ENCODE measurements at regions not wholly inside any gene's neighbourhood (a gene's known extent, or its start where the extent isn't known, plus 50 kb on each side); places are given as distances from the start of the nearest gene placed in this dataset.
"Not testable (repeated sequence)": the region's sequence is repeated elsewhere in the genome, so short reads cannot be mapped to it uniquely, and the experiment has no call there.

DNA sequence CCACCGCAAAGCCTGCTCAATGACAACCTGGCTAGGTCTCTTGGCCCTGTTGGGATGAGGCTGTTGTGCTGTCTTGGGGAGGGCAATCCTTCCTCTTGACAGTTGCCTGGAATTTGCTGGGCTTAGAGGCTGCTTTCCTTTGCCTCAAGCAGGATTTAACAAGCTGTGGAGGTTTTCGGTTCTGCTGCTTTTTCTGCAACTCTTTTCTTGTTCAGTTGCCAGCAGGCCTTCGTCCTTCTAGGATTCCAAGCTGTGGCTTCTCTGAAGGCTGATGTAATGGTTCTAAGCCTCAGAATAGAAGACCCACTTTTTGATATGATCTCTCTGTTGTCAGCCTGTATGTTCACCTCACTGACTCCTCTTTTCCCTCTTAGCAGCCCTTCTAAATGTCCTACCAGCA is 149.5 kb upstream of the HS3ST4 start:
- Histone ChIP-seq H3K9me3 (replicated peaks) (no peaks in the 10 kb centered on the region), H3K27ac (no peak overlapping the region), H3K4me1 (no peaks in the 10 kb centered on the region), H3K36me3 (no peaks in the 10 kb centered on the region), H3K4me3 (no peak overlapping the region), H3K27me3 (no peaks in the 10 kb centered on the region)
- DNase-seq: no peak

DNA sequence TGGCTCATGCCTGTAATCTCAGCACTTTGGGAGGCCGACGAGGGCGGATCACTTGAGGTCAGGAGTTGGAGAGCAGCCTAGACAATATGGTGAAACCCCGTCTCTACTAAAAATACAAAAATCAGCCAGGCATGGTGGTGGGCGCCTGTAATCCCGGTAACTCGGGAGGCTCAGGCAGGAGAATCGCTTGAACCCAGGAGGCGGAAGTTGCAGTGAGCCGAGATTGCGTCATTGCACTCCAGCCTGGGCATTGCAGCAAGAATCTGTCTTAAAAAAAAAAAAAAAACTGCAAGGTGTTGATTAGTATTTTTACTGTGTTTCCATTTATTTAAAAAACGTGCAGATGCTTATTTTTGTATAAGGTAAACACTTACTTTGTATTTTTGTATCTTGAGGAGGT is 152.0 kb upstream of the HS3ST4 start:
- H3K4me1 ChIP-seq; H3K36me3 ChIP-seq; H3K9me3 ChIP-seq (replicated peaks); H3K27ac ChIP-seq; H3K4me3 ChIP-seq; H3K27me3 ChIP-seq; DNase-seq: not testable (repeated sequence)

DNA sequence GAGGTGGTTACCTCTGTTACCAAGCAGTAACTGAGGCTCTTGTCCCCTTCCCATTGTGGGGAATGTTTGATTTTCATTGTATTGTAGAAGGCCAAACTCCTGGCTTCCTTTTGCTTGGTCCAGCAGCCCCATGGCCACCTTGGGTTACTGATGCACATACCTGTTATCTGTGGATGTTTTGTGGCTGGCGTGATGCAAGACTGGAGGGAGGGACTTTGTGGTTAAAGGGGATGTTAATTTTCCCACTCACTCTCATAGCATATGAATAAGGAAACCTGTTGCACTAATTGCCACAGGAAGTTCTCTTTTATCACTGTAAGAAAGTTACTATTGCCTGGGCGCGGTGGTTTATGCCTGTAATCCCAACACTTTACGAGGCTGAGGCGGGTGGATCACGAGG is 168.6 kb upstream of the HS3ST4 start:
- no peak overlapping the region for H3K4me3 ChIP-seq
- no peaks in the 10 kb centered on the region for H3K36me3 ChIP-seq
- H3K4me1 ChIP-seq: no peaks in the 10 kb centered on the region
- no peak overlapping the region for H3K27ac ChIP-seq
- no peaks in the 10 kb centered on the region for H3K9me3 ChIP-seq (replicated peaks)
- DNase-seq: no peak
- H3K27me3 ChIP-seq: no peaks in the 10 kb centered on the region

DNA sequence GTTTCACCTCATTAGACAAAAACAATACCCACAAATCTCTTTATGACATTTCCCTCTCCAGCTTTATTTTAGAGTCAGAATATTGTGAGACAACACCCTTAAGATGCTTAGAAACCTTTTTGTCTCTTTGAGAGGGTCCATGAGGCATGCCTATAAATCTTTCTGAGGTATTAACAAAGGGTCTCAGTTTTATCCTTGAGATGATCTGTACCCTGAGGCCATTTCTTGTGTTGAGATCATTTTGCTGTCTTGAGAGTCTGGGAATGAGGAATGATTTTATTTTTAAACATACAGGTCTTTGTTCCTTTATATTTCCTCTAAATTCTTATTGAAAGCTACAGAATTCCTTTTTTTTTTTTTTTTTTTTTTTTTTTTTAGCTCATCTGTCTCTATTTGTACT is 179.7 kb upstream of the HS3ST4 start:
- no peak for DNase-seq
- H3K9me3 ChIP-seq (replicated peaks): no peaks in the 10 kb centered on the region
- H3K4me1 ChIP-seq: no peaks in the 10 kb centered on the region
- no peaks in the 10 kb centered on the region for H3K27me3 ChIP-seq
- H3K27ac ChIP-seq: no peak overlapping the region
- H3K36me3 ChIP-seq: no peaks in the 10 kb centered on the region
- H3K4me3 ChIP-seq: no peak overlapping the region

DNA sequence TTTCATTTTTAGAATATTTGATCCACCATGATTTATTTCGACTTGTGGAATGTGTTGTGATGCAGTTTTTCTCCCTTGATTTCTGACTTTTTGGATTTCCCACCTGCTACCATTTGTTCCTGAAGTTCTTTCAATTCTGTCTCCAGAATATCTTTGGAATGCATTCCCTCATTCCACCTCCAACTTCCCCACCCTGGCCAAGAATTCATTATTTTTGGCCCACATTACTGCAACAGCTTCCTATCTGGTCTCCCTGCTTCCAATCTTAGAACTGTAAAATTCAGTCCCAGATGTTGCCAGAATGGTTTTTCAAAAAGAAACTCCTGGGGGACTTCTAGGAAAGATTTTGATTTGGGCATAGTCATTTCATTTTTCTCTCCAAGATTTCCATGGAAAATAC is 182.3 kb upstream of the HS3ST4 start:
- no peaks in the 10 kb centered on the region for H3K36me3 ChIP-seq
- no peaks in the 10 kb centered on the region for H3K27me3 ChIP-seq
- no peak for DNase-seq
- H3K9me3 ChIP-seq (replicated peaks): no peaks in the 10 kb centered on the region
- no peak overlapping the region for H3K4me3 ChIP-seq
- no peak overlapping the region for H3K27ac ChIP-seq
- no peaks in the 10 kb centered on the region for H3K4me1 ChIP-seq

DNA sequence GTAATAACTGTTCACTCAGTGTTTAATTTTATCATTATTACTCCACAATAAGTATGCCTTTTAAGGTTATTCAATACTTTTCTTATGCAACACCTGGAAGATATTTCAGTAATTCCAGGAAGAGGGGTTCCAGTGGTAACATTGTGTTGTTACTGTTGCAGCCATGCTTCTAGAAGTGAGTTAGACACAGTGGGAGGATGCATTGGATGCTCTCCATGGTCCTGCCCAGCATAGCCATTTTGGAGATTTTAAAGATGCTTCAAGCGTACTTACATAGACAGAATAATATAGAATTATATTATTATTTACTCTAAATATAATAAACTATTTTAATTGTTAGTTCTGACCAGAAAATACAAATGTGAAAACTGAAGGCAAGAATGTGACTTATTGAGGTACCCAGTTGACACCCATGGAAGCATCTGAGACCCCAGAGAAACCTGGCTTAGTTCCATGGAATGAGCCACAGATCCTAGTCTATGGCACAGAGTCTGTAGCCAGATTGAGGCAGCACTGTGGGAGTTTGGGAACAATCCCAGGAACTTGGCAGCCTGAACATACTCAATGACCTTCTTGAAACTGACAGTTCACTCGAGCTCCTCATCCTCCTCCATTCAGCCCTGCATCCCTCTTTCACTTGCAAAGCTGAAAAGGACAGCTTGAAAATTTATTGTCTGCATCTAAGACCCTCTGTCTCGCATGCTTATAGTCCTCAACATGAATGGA is 190.1 kb upstream of the HS3ST4 start:
- Histone ChIP-seq H3K27ac (no peak overlapping the region), H3K27me3 (no peaks in the 10 kb centered on the region), H3K9me3 (replicated peaks) (no peaks in the 10 kb centered on the region), H3K36me3 (no peaks in the 10 kb centered on the region), H3K4me1 (no peaks in the 10 kb centered on the region), H3K4me3 (no peak overlapping the region)
- peak in 1 of 2 experiments; percentile 5 for DNase-seq

DNA sequence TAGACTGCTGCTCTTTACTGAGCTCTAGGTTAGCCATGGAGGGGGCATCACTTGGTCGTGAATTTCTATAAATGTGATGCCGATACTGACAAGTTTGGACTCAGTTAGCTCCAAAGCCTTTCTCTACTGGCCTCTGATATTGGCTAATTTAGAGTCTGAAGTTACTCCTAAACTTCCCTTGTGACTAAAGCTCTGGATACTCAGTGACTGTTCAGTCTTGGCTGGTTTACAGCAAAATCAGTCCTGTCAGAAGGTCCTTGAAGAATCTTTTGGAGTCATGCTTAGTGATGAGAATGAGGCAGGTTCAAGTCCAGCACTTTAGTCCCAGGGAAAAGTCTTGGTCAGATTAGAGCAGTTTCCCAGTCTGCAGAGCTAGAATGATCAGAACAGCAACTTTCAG is 197.5 kb upstream of the HS3ST4 start:
- no peak overlapping the region for H3K27ac ChIP-seq
- DNase-seq: no peak
- H3K36me3 ChIP-seq: no peaks in the 10 kb centered on the region
- no peaks in the 10 kb centered on the region for H3K27me3 ChIP-seq
- no peaks in the 10 kb centered on the region for H3K9me3 ChIP-seq (replicated peaks)
- no peaks in the 10 kb centered on the region for H3K4me1 ChIP-seq
- H3K4me3 ChIP-seq: no peak overlapping the region

DNA sequence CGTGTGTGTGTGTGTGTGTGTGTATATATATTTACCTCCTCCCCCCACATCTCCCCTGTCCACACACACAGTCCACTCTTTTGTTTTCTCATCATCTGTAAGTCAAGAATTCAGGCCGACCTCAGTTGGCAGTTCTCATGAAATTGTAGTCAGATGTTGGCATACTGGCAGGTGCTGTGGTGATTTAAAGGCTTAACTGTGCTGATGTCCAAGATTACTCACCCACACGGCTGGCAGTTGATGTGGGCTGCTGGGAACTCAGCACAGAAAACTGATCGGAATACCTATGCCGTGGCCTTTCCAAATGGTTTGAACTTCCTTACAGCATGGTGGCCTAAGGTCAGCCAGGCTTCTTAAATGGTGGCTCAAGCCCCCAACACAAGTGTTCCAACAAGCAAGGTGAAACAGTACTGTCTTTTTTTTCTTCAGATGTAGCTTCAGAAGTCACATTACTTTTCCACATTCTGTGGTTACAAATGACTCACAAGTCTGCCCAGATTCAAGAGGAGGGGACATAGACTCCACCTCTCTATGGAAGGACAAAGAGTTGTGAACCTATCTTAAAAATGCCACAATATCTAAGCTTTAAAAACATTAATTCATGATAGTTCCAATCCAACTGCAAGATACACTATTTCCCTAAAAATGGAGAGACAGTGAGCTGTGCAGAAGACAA is 198.5 kb upstream of the HS3ST4 start:
- H3K27me3 ChIP-seq: no peaks in the 10 kb centered on the region
- H3K9me3 ChIP-seq (replicated peaks): no peaks in the 10 kb centered on the region
- H3K36me3 ChIP-seq: no peaks in the 10 kb centered on the region
- DNase-seq: peak; percentile 3 to 13
- H3K4me3 ChIP-seq: no peak overlapping the region
- no peak overlapping the region for H3K27ac ChIP-seq
- H3K4me1 ChIP-seq: no peaks in the 10 kb centered on the region

DNA sequence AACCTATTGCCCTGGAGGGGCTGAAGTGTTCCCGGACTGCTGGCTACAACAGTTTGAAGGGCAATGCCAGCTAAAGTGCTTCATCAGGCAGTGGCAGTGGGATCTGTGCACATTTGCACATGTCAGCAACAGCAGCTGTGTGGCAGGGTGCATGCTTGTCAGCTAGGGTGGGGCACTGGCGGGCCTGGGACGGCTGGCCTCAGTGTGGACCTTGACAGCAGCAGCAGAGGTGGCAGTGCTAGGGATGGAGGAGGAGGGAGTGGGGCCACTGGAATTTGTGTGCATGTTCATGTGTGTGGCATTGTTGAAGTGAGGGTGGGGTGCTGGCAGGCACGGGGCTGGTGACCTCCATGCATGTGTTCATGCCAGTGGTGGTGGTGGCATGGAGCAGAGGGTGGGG is 203.3 kb upstream of the HS3ST4 start:
- H3K27me3 ChIP-seq: no peaks in the 10 kb centered on the region
- H3K27ac ChIP-seq: no peak overlapping the region
- H3K4me3 ChIP-seq: no peak overlapping the region
- H3K4me1 ChIP-seq: no peaks in the 10 kb centered on the region
- H3K36me3 ChIP-seq: no peaks in the 10 kb centered on the region
- no peaks in the 10 kb centered on the region for H3K9me3 ChIP-seq (replicated peaks)
- DNase-seq: no peak

DNA sequence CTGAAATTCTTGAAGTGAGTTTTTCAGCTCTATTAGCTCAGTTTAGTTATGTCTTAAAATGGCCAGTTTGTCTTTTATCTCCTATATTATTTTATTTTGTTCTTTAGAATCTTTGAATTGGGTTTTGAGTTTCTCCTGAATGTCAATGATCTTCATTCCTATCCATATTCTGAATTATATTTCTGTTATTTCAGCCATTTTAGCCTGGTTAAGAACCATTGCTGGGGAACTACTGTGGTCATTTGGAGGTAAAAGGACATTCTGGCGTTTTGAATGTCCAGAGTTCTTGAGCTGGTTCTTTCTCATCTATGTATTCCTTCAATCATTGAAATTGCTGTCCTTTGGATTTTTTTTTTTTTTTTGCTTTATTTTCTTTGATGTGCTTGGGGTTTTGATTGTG is 203.9 kb upstream of the HS3ST4 start:
- Histone ChIP-seq H3K36me3 (no peaks in the 10 kb centered on the region), H3K27ac (no peak overlapping the region), H3K4me1 (no peaks in the 10 kb centered on the region), H3K27me3 (no peaks in the 10 kb centered on the region), H3K9me3 (replicated peaks) (no peaks in the 10 kb centered on the region), H3K4me3 (no peak overlapping the region)
- DNase-seq: no peak

DNA sequence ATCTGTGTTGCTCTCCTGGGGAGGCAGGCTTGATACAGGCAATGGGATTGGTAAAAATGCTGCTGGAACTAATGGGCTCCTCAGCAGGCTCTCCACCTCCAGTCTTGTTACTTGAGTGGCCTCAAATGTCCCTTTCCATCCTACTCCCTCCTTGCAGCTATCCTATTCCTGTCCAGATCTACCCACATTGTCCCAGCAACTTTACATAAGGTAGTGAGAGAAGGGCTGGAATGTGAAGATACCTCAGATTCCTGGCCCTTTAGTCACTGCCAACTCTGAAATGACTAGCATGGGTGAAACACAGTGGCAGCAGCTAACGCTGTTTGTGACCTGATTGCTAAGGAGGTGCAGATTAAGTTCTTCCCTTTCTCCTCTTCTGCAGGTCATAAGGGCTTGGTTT is 210.1 kb upstream of the HS3ST4 start:
- no peak for DNase-seq
- no peak overlapping the region for H3K27ac ChIP-seq

DNA sequence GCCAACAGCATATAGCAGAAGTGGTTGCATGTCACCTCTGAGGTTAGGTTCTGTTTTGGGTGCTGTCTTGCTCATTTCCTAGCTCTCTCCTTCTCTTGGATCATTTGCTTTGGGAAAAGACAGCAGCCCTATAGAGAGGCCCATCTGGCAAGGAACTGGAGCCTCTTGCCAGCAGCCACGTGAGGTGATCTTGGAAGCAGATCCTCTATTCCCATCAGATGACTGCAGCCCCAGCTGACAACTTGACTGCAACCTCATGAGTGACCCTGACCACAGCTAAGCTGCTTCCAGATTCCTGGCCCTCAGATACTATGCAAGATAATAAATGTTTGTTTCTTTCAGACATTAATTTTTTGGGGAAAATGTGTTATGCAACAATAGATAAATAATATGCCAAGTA is 213.3 kb upstream of the HS3ST4 start:
- no peaks in the 10 kb centered on the region for H3K27me3 ChIP-seq
- DNase-seq: no peak
- H3K4me3 ChIP-seq: no peak overlapping the region
- no peak overlapping the region for H3K27ac ChIP-seq
- no peaks in the 10 kb centered on the region for H3K9me3 ChIP-seq (replicated peaks)
- H3K36me3 ChIP-seq: no peaks in the 10 kb centered on the region
- H3K4me1 ChIP-seq: no peaks in the 10 kb centered on the region

More for the DNA sequence above, 210.1 kb upstream of the HS3ST4 start:
- no peaks in the 10 kb centered on the region for H3K4me1 ChIP-seq
- no peak overlapping the region for H3K4me3 ChIP-seq
- no peaks in the 10 kb centered on the region for H3K27me3 ChIP-seq
- H3K36me3 ChIP-seq: no peaks in the 10 kb centered on the region
- no peaks in the 10 kb centered on the region for H3K9me3 ChIP-seq (replicated peaks)

DNA sequence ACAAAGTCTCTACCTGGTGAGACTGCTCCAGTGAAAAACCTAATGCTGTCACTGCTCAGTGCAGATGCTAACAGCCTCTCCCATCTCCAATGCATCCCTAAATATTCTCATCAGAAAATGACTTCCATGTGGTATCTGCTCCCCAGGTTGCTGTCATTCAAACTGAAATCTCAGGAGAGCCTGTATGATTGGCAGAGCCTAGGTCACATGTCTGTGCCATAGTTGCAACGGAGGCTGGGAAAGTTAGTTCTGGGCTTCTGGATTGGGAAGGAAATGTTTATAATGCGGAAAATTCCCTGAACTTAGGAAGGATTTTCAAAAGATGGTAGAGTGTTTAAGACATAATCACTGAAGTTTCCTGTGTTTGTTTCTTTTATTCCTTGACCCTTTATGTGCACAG is 206.4 kb upstream of the ZKSCAN2 start:
- no peaks in the 10 kb centered on the region for H3K9me3 ChIP-seq (replicated peaks)
- no peak overlapping the region for H3K27ac ChIP-seq
- no peak for DNase-seq

DNA sequence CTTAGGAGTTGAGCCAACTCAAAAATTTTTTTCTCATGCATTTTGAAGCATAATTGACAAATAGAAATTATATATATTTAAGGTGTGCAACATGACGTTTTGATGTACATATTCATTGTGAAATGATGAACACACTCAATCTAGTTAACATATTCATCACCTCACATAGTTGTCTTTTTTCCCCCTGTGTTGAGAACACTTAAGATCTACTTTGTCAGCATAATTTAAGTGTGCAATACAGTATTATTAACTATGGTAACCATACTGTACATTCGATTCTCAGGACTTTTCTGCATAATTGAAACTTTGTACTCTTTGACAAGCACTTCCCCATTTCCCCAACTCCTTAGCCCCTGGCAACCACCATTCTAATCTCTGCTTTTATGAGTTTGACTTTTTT is 192.2 kb upstream of the ZKSCAN2 start:
- no peaks in the 10 kb centered on the region for H3K4me1 ChIP-seq
- no peak overlapping the region for H3K27ac ChIP-seq
- no peak for DNase-seq
- H3K4me3 ChIP-seq: no peak overlapping the region
- no peaks in the 10 kb centered on the region for H3K36me3 ChIP-seq
- H3K27me3 ChIP-seq: no peaks in the 10 kb centered on the region
- H3K9me3 ChIP-seq (replicated peaks): no peaks in the 10 kb centered on the region

More for the DNA sequence above, 206.4 kb upstream of the ZKSCAN2 start:
- H3K27me3 ChIP-seq: no peaks in the 10 kb centered on the region
- H3K4me1 ChIP-seq: no peaks in the 10 kb centered on the region
- H3K4me3 ChIP-seq: no peak overlapping the region
- no peaks in the 10 kb centered on the region for H3K36me3 ChIP-seq

DNA sequence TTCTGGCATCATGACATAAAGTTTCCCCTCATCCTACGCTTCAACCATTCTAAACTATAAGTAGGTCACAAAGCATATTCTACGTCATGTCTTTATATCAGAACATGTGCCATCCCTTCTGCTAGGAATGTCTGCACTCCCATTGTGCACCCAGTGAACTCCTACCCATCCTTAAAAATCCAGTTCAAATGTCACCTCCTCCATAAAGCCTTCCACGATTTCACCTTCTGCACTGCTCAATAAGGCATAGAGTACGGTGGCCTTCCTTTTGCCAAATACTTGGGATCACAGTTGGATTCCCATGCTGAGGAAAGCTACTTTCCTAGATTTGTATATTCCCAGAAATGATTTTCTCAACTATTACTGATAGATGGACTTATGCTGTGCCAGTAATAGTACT is 186.3 kb upstream of the ZKSCAN2 start:
- Histone ChIP-seq H3K27me3 (no peaks in the 10 kb centered on the region), H3K4me3 (no peak overlapping the region), H3K36me3 (no peaks in the 10 kb centered on the region), H3K27ac (no peak overlapping the region), H3K4me1 (no peaks in the 10 kb centered on the region), H3K9me3 (replicated peaks) (no peaks in the 10 kb centered on the region)
- DNase-seq: no peak

DNA sequence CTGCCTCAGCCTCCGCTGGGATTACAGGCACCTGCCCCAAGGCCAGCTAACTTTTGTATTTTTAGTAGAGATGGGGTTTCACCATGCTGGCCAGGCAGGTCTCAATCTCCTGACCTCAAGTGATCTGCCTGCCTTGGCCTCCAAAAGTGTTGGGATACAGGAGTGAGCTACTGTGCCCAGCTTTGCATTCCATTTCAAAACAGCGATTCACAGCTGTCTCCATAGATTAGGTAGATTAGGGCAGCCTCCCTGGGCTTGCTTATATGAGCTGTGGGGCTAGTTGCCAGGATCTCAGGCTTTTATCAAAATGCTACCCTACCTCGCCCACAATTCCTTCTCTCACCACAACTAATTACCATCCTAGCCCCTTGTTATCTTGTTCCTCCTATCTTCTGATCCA is 176.4 kb upstream of the ZKSCAN2 start:
- H3K4me1 ChIP-seq: no peaks in the 10 kb centered on the region
- no peak overlapping the region for H3K4me3 ChIP-seq
- no peaks in the 10 kb centered on the region for H3K9me3 ChIP-seq (replicated peaks)
- H3K36me3 ChIP-seq: no peaks in the 10 kb centered on the region
- H3K27me3 ChIP-seq: no peaks in the 10 kb centered on the region
- DNase-seq: no peak
- no peak overlapping the region for H3K27ac ChIP-seq
